ENCODE measurements at regions not wholly inside any gene's neighbourhood (a gene's known extent, or its start where the extent isn't known, plus 50 kb on each side); places are given as distances from the start of the nearest gene placed in this dataset.

GRCh38 chr11:70845591-70846041 lies 406.8 kb downstream of the SHANK2 start:
- TF ChIP-seq POLR2A (IDR thresholded peaks at IDR 0.05; ENCODE audit: low read length) (no peak), GATA1 (IDR thresholded peaks at IDR 0.05; ENCODE audit: low read depth, low read length) (no peak)

Measured in erythroblast (primary cell).